CD4-positive, alpha-beta T cell (primary cell): ENCODE measurements at regions not wholly inside any gene's neighbourhood (a gene's known extent, or its start where the extent isn't known, plus 50 kb on each side); places are given as distances from the start of the nearest gene placed in this dataset.

ENCODE experiments used
- ATAC-seq: fragments of 200-7000 bp; cut with Tn5 transposase; one replicate; pipeline ENCODE4 v1.10.0; 2022; ENCODE audit warnings: mild to moderate bottlenecking; ENCODE audit not compliant: poor library complexity
- CTCF ChIA-PET: fragments of 350-600 bp; sonication (Branson Sonifier 250); formaldehyde crosslinking; loops from one replicate; lab custom pipeline; 2021; ENCODE audit warnings: antibody characterized with exemption, inconsistent platforms; lab: Charles Lee
- POLR2A ChIA-PET: fragments of 350-600 bp; sonication (Branson Sonifier 250); formaldehyde crosslinking; loops from one replicate; lab custom pipeline; 2021; ENCODE audit warnings: antibody characterized with exemption, inconsistent platforms; lab: Charles Lee
- DNase-seq, 14 experiments: peaks; one replicate each; pipeline ENCODE4 v3.0.0-alpha.2; 2013 to 2020; ENCODE audit warnings: mixed read lengths in 2 of 14
- H3K27ac ChIP-seq, 2 donors: one replicate each; pipeline versions ENCODE4 v1.5.1 to v1.7.0; 2013; ENCODE audit warnings: low read length in 2 of 2, low read depth in 1 of 2, mild to moderate bottlenecking in 1 of 2
- H3K27me3 ChIP-seq, 2 experiments: 1 replicate in 1 of 2; 2 replicates in 1 of 2; pipeline versions ENCODE4 v1.6.1 to v1.7.0; 2013; ENCODE audit warnings: low read length in 2 of 2, control low read depth in 1 of 2, mild to moderate bottlenecking in 1 of 2, moderate library complexity in 1 of 2; ENCODE audit not compliant: insufficient read depth in 2 of 2, control insufficient read depth in 1 of 2
- H3K36me3 ChIP-seq: one replicate; pipeline ENCODE4 v1.6.1; 2013; ENCODE audit warnings: low read length, control low read depth; ENCODE audit not compliant: insufficient read depth
- H3K4me1 ChIP-seq: one replicate; pipeline ENCODE4 v1.6.1; 2013; ENCODE audit warnings: low read length, control low read depth; ENCODE audit not compliant: insufficient read depth
- H3K4me3 ChIP-seq: one replicate; pipeline ENCODE4 v1.5.1; 2013; ENCODE audit warnings: mild to moderate bottlenecking, low read length, moderate library complexity
- H3K9me3 ChIP-seq, 2 experiments: 1 replicate in 1 of 2; 2 replicates in 1 of 2; pipeline versions ENCODE4 v1.6.1 to v1.7.0; 2013; ENCODE audit warnings: low read length in 2 of 2, mild to moderate bottlenecking in 2 of 2, control low read depth in 1 of 2, moderate library complexity in 1 of 2; ENCODE audit not compliant: control insufficient read depth in 1 of 2, insufficient read depth in 1 of 2
- H3K27ac Mint-ChIP-seq: one replicate; pipeline ENCODE4 v1.8.0; 2020; ENCODE audit warnings: mixed read lengths
- H3K27me3 Mint-ChIP-seq: one replicate; pipeline ENCODE4 v1.8.0; 2021; ENCODE audit warnings: mixed read lengths
- H3K36me3 Mint-ChIP-seq: one replicate; pipeline ENCODE4 v1.8.0; 2021; ENCODE audit warnings: low read depth, mixed read lengths
- H3K4me1 Mint-ChIP-seq: one replicate; pipeline ENCODE4 v1.8.0; 2021; ENCODE audit warnings: low read depth, mixed read lengths
- H3K4me3 Mint-ChIP-seq: one replicate; pipeline ENCODE4 v1.8.0; 2020; ENCODE audit warnings: mild to moderate bottlenecking, mixed read lengths
- H3K9me3 Mint-ChIP-seq: one replicate; pipeline ENCODE4 v1.8.0; 2020; ENCODE audit warnings: mixed read lengths
- CTCF ChIP-seq: fragments of 200-600 bp; IDR thresholded peaks from one replicate; pipeline ENCODE4 v1.8.0; 2022; ENCODE audit warnings: antibody characterized with exemption, mild to moderate bottlenecking
- intact Hi-C, 2 experiments: fragments of 100-400 bp; cut with DNase I in 1 of 2; cut with micrococcal nuclease in 1 of 2; formaldehyde crosslinking; loops; one replicate each; pipeline versions ENCODE4 v1.15.1 to v1.9.0; 2023 to 2025; cut with DNase I, micrococcal nuclease

- H3K9me3 Mint-ChIP-seq, result no peaks in the 10 kb centered on the region
- ChIA-PET CTCF (no interaction called here), POLR2A (no interaction called here)
- no peak for ATAC-seq
- no peak for DNase-seq
- Histone ChIP-seq H3K36me3 (no peaks in the 10 kb centered on the region), H3K4me3 (no peak overlapping the region), H3K4me1 (no peaks in the 10 kb centered on the region), H3K27me3 (no peaks in the 10 kb centered on the region), H3K9me3 (no peaks in the 10 kb centered on the region), H3K27ac (no peak overlapping the region)
- H3K36me3 Mint-ChIP-seq, result no peaks in the 10 kb centered on the region
- intact Hi-C loops, result no loop called here
- no peak for TF ChIP-seq CTCF
- no peak overlapping the region for H3K4me3 Mint-ChIP-seq
- H3K27ac Mint-ChIP-seq, result no peak overlapping the region
- no peaks in the 10 kb centered on the region for H3K27me3 Mint-ChIP-seq
- H3K4me1 Mint-ChIP-seq, result no peaks in the 10 kb centered on the region
These were observed 109.3 kb upstream of the MXRA5 start for GRCh38 chrX:3455796-3456195.

GRCh38 chrX:3451571-3451970, 105.1 kb upstream of the MXRA5 start:
- Mint-ChIP-seq H3K27ac (no peak overlapping the region), H3K27me3 (no peaks in the 10 kb centered on the region)
- CTCF ChIA-PET, result no interaction called here

GRCh38 chrX:3450881-3451570, 104.6 kb upstream of the MXRA5 start:
- Histone ChIP-seq H3K36me3 (no peaks in the 10 kb centered on the region), H3K4me1 (no peaks in the 10 kb centered on the region), H3K27me3 (no peaks in the 10 kb centered on the region), H3K27ac (no peak overlapping the region), H3K9me3 (no peaks in the 10 kb centered on the region), H3K4me3 (no peak overlapping the region)
- Mint-ChIP-seq H3K4me1 (no peaks in the 10 kb centered on the region), H3K9me3 (no peaks in the 10 kb centered on the region), H3K36me3 (no peaks in the 10 kb centered on the region), H3K27me3 (no peaks in the 10 kb centered on the region), H3K27ac (no peak overlapping the region), H3K4me3 (no peak overlapping the region)
- POLR2A ChIA-PET, result no interaction called here
- CTCF ChIA-PET, result no interaction called here
- intact Hi-C loops, result no loop called here
- no peak for TF ChIP-seq CTCF
- no peak for ATAC-seq
- no peak for DNase-seq

More at GRCh38 chrX:3451571-3451970, 105.1 kb upstream of the MXRA5 start:
- ATAC-seq (no peak), DNase-seq (no peak)
- no peaks in the 10 kb centered on the region for H3K4me1 ChIP-seq
- H3K27me3 ChIP-seq, result no peaks in the 10 kb centered on the region
- H3K4me3 ChIP-seq, result no peak overlapping the region
- intact Hi-C loops, result no loop called here
- H3K36me3 Mint-ChIP-seq, result no peaks in the 10 kb centered on the region
- TF ChIP-seq CTCF, result no peak
- no peak overlapping the region for H3K27ac ChIP-seq
- H3K4me3 Mint-ChIP-seq, result no peak overlapping the region
- no peaks in the 10 kb centered on the region for H3K9me3 ChIP-seq
- H3K4me1 Mint-ChIP-seq, result no peaks in the 10 kb centered on the region
- POLR2A ChIA-PET, result no interaction called here
- no peaks in the 10 kb centered on the region for H3K9me3 Mint-ChIP-seq
- no peaks in the 10 kb centered on the region for H3K36me3 ChIP-seq
